ENCODE measurements at regions not wholly inside any gene's neighbourhood (a gene's known extent, or its start where the extent isn't known, plus 50 kb on each side); places are given as distances from the start of the nearest gene placed in this dataset.

DNA sequence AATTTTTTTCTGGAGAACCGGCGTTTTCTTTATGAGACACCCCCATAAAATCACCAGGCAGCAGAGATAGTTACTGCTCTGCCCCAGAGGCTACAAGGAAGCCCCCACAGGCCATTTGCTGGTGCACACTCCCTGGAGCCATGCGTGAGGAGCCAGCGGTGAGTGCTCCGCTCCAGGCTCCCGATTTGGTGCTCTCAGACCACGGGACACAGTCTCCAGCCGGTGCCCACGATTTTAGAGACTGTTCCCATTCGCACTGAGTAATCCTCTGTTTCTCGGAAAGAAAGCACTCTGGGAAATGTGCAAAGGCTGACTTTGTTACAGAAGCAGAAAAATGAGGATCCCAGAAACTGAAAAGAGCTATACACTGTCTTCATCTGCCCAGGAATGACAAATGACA, 104.9 kb downstream of the RNASET2 start:
- TF ChIP-seq, protein P1, sequence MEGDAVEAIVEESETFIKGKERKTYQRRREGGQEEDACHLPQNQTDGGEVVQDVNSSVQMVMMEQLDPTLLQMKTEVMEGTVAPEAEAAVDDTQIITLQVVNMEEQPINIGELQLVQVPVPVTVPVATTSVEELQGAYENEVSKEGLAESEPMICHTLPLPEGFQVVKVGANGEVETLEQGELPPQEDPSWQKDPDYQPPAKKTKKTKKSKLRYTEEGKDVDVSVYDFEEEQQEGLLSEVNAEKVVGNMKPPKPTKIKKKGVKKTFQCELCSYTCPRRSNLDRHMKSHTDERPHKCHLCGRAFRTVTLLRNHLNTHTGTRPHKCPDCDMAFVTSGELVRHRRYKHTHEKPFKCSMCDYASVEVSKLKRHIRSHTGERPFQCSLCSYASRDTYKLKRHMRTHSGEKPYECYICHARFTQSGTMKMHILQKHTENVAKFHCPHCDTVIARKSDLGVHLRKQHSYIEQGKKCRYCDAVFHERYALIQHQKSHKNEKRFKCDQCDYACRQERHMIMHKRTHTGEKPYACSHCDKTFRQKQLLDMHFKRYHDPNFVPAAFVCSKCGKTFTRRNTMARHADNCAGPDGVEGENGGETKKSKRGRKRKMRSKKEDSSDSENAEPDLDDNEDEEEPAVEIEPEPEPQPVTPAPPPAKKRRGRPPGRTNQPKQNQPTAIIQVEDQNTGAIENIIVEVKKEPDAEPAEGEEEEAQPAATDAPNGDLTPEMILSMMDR (IDR thresholded peaks at IDR 0.05) = no peak
- TF ChIP-seq POLR2A (IDR thresholded peaks at IDR 0.05) = no peak
